SK-N-SH (cell line): ENCODE measurements at regions not wholly inside any gene's neighbourhood (a gene's known extent, or its start where the extent isn't known, plus 50 kb on each side); places are given as distances from the start of the nearest gene placed in this dataset.

Experiments used
- CTCF ChIA-PET: fragments of 300-600, 350-600 bp; formaldehyde crosslinking; extraction: SDS; loops from one replicate; lab custom pipeline; 2021; lab: Yijun Ruan, JAX
- POLR2A ChIA-PET: fragments of 350-600 bp; sonication (Branson Sonifier 250); formaldehyde crosslinking; extraction: SDS; loops from one replicate; lab custom pipeline; 2020; ENCODE audit warnings: antibody characterized with exemption, inconsistent platforms; lab: Yijun Ruan, JAX
- DNase-seq: peaks from one replicate; pipeline ENCODE4 v3.0.0; 2012
- H2AFZ ChIP-seq: fragments of 200-600 bp; sonication (generic); 2 replicates; pipeline ENCODE4 v1.8.1; 2016; ENCODE audit warnings: antibody characterized with exemption, mild to moderate bottlenecking, low read depth
- H3F3A ChIP-seq: fragments of 200-600 bp; sonication (generic); replicated peaks from 2 replicates; pipeline ENCODE3; 2016; ENCODE audit warnings: antibody characterized with exemption, mild to moderate bottlenecking; ENCODE audit not compliant: insufficient read depth
- H3K27ac ChIP-seq, 2 experiments: fragments of 200-500 bp in 1 of 2; fragments of 200-600 bp in 1 of 2; sonication (Bioruptor generic) in 1 of 2; sonication (generic), shearing (Covaris generic) in 1 of 2; 2 replicates each; pipeline versions ENCODE4 v1.5.1 to v1.6.1; 2014 to 2016; ENCODE audit warnings: low read depth in 2 of 2, inconsistent platforms in 1 of 2, low read length in 1 of 2, mild to moderate bottlenecking in 1 of 2, mixed read lengths in 1 of 2
- H3K27me3 ChIP-seq: fragments of 200-600 bp; sonication (generic), shearing (Covaris generic); 2 replicates; pipeline ENCODE4 v1.6.1; 2016; ENCODE audit warnings: mixed run types; ENCODE audit not compliant: insufficient read depth
- H3K36me3 ChIP-seq, 2 experiments: fragments of 200-500 bp in 1 of 2; fragments of 200-600 bp in 1 of 2; sonication (Bioruptor generic) in 1 of 2; sonication (generic) in 1 of 2; replicated peaks in 1 of 2; 2 replicates each; pipeline versions ENCODE3 to v1.5.1; 2014 to 2016; ENCODE audit warnings: low read length in 1 of 2, mild to moderate bottlenecking in 1 of 2; ENCODE audit not compliant: insufficient read depth in 2 of 2, control insufficient read depth in 1 of 2
- H3K4me1 ChIP-seq, 2 experiments: fragments of 200-500 bp in 1 of 2; fragments of 200-600 bp in 1 of 2; sonication (Bioruptor generic) in 1 of 2; sonication (generic), shearing (Covaris generic) in 1 of 2; 2 replicates each; pipeline versions ENCODE4 v1.5.1 to v1.6.1; 2014 to 2016; ENCODE audit warnings: low read depth in 1 of 2, low read length in 1 of 2, mixed run types in 1 of 2; ENCODE audit not compliant: insufficient read depth in 2 of 2, control insufficient read depth in 1 of 2
- H3K4me2 ChIP-seq: fragments of 200-600 bp; sonication (generic), shearing (Covaris generic); 2 replicates; pipeline ENCODE4 v1.6.1; 2017; ENCODE audit warnings: mixed run types
- H3K4me3 ChIP-seq, 2 experiments: fragments of 200-500 bp in 1 of 2; fragments of 200-600 bp in 1 of 2; sonication (Bioruptor generic) in 1 of 2; sonication (generic), shearing (Covaris generic) in 1 of 2; 2 replicates each; pipeline versions ENCODE4 v1.5.1 to v1.8.1; 2014 to 2016; ENCODE audit warnings: low read depth in 2 of 2, inconsistent platforms in 1 of 2, low read length in 1 of 2, mild to moderate bottlenecking in 1 of 2, mixed read lengths in 1 of 2, moderate library complexity in 1 of 2
- H3K79me2 ChIP-seq: fragments of 200-600 bp; sonication (generic); 2 replicates; pipeline ENCODE4 v1.8.1; 2017; ENCODE audit warnings: mild to moderate bottlenecking; ENCODE audit not compliant: insufficient read depth
- H3K9ac ChIP-seq: fragments of 200-600 bp; sonication (generic); 2 replicates; pipeline ENCODE4 v1.6.1; 2017; ENCODE audit warnings: mixed run types
- H3K9me2 ChIP-seq: fragments of 200-600 bp; sonication (generic); 2 replicates; pipeline ENCODE4 v1.6.1; 2017; ENCODE audit warnings: mixed run types
- H3K9me3 ChIP-seq: fragments of 200-600 bp; sonication (generic); 2 replicates; pipeline ENCODE4 v1.6.1; 2017; ENCODE audit warnings: mixed run types, mild to moderate bottlenecking, moderate library complexity
- H4K20me1 ChIP-seq: fragments of 200-600 bp; sonication (generic); 2 replicates; pipeline ENCODE4 v1.6.1; 2017; ENCODE audit warnings: mild to moderate bottlenecking, mixed run types; ENCODE audit not compliant: insufficient read depth
- EP300 ChIP-seq, 2 experiments: IDR thresholded peaks; 2 replicates each; pipeline versions ENCODE4 v1.4.0 to v1.6.1; 2012; ENCODE audit warnings: borderline replicate concordance in 1 of 2, low read depth in 1 of 2, low read length in 1 of 2
- EZH2phosphoT487 ChIP-seq: fragments of 200-600 bp; sonication (generic); IDR thresholded peaks from 2 replicates; pipeline ENCODE4 v1.6.1; 2017; ENCODE audit warnings: low read depth, mixed run types, mild to moderate bottlenecking, antibody characterized with exemption, moderate library complexity, borderline replicate concordance
- FOXM1 ChIP-seq: IDR thresholded peaks from 2 replicates; pipeline ENCODE4 v1.4.0; 2012; ENCODE audit warnings: low read depth, mild to moderate bottlenecking
- GATA2 ChIP-seq: sonication (generic); formaldehyde crosslinking; IDR thresholded peaks from 2 replicates; pipeline ENCODE4 v1.5.0; 2020; ENCODE audit warnings: mild to moderate bottlenecking, missing genetic modification reagents
- IRF3 ChIP-seq: fragments of 150-350 bp; IDR thresholded peaks from 2 replicates; pipeline ENCODE4 v1.6.1; 2016; ENCODE audit warnings: mild to moderate bottlenecking, low read depth, low read length
- PBX3 ChIP-seq: IDR thresholded peaks from 2 replicates; pipeline ENCODE4; 2012
- POLR2AphosphoS5 ChIP-seq: IDR thresholded peaks from 2 replicates; pipeline ENCODE4 v1.6.1; 2012; ENCODE audit warnings: low read depth, low read length
- REST ChIP-seq: IDR thresholded peaks from 2 replicates; pipeline ENCODE4 v1.6.1; 2012; ENCODE audit warnings: mild to moderate bottlenecking, low read depth, low read length, moderate library complexity
- RFX5 ChIP-seq: IDR thresholded peaks from 2 replicates; pipeline ENCODE4 v1.6.1; 2012; ENCODE audit warnings: mild to moderate bottlenecking, improper control_type of control experiment, low read length
- TEAD4 ChIP-seq: IDR thresholded peaks from 2 replicates; pipeline ENCODE4 v1.4.0; 2012; ENCODE audit warnings: mild to moderate bottlenecking, borderline replicate concordance; ENCODE audit not compliant: insufficient read depth
- USF2 ChIP-seq: fragments of 150-350 bp; IDR thresholded peaks from 2 replicates; pipeline ENCODE4 v1.6.1; 2017; ENCODE audit warnings: antibody characterized with exemption, low read length, low read depth, borderline replicate concordance
- YY1 ChIP-seq: IDR thresholded peaks from 2 replicates; pipeline ENCODE4 v1.4.0; 2012; ENCODE audit warnings: low read depth, mild to moderate bottlenecking

GRCh38 chr5:18244309-18244708, 610.0 kb downstream of the TAF11L14 start:
- no peaks in the 10 kb centered on the region for H3K4me1 ChIP-seq
- H3K36me3 ChIP-seq: no peaks in the 10 kb centered on the region
- H3K27me3 ChIP-seq: no peaks in the 10 kb centered on the region
- no peak overlapping the region for H3K9ac ChIP-seq
- H3K9me2 ChIP-seq: no peaks in the 10 kb centered on the region
- no peak overlapping the region for H3K4me2 ChIP-seq
- H4K20me1 ChIP-seq: no peaks in the 10 kb centered on the region
- POLR2A ChIA-PET: no interaction called here
- H3K27ac ChIP-seq: no peak overlapping the region
- no peak for DNase-seq
- H3F3A ChIP-seq: no peaks in the 10 kb centered on the region
- no peak for TF ChIP-seq YY1
- no peak for TF ChIP-seq PBX3
- no peak for TF ChIP-seq EZH2phosphoT487
- no peak for TF ChIP-seq FOXM1
- TF ChIP-seq IRF3: no peak
- TF ChIP-seq TEAD4: no peak
- no peak for TF ChIP-seq REST
- TF ChIP-seq USF2: no peak
- TF ChIP-seq RFX5: no peak
- TF ChIP-seq EP300 (IDR thresholded peaks at IDR 0.05; ENCODE audit: borderline replicate concordance in 1 of 2, low read depth in 1 of 2, low read length in 1 of 2): no peak
- TF ChIP-seq POLR2AphosphoS5: no peak
- TF ChIP-seq GATA2 (CRISPR knock-in tag): no peak
- TF ChIP-seq, all 33 proteins: peak for 0
- no peaks in the 10 kb centered on the region for H3K79me2 ChIP-seq
- H3K9me3 ChIP-seq: no peaks in the 10 kb centered on the region
- no peak overlapping the region for H2AFZ ChIP-seq
- H3K4me3 ChIP-seq: no peak overlapping the region
- CTCF ChIA-PET: interaction anchor here (0.6 kb wide), 1 partner anchor 60 kb away, joined by 3 read pairs; no protein-coding TSS in a partner anchor
